ENCODE measurements at regions not wholly inside any gene's neighbourhood (a gene's known extent, or its start where the extent isn't known, plus 50 kb on each side); places are given as distances from the start of the nearest gene placed in this dataset.

DNA sequence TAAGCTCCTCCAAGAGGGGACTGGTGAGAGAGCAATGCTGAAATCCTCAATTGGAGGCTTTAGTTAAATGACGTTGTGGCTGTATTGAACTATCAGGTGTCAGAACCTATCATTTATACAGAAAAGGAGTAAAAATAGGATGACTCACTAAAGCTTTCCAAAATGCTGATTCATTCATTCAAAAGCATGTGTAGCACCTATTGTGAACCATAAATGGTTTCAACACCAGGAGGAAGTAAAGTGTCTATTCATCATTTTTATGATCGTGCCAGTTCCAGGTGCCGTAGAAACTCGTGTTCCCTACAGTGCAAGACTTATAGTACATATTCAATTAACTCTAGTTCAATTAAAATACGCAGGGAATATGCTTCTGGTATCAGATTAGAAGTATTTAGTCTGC lies 66.5 kb upstream of the ARRDC4 start:
- TF ChIP-seq, protein P1, sequence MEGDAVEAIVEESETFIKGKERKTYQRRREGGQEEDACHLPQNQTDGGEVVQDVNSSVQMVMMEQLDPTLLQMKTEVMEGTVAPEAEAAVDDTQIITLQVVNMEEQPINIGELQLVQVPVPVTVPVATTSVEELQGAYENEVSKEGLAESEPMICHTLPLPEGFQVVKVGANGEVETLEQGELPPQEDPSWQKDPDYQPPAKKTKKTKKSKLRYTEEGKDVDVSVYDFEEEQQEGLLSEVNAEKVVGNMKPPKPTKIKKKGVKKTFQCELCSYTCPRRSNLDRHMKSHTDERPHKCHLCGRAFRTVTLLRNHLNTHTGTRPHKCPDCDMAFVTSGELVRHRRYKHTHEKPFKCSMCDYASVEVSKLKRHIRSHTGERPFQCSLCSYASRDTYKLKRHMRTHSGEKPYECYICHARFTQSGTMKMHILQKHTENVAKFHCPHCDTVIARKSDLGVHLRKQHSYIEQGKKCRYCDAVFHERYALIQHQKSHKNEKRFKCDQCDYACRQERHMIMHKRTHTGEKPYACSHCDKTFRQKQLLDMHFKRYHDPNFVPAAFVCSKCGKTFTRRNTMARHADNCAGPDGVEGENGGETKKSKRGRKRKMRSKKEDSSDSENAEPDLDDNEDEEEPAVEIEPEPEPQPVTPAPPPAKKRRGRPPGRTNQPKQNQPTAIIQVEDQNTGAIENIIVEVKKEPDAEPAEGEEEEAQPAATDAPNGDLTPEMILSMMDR (IDR thresholded peaks at IDR 0.05) = no peak
- TF ChIP-seq EP300 (IDR thresholded peaks at IDR 0.05) (no peak), POLR2A (IDR thresholded peaks at IDR 0.05) (no peak)
- no peak overlapping the region for H3K27ac ChIP-seq
- peaks cover 0 to 2% (median 0%) of the 10 kb centered on the region in 4 donors for H3K4me1 ChIP-seq
- no peak overlapping the region for H3K4me3 ChIP-seq
- 59 to 60% methylated on average over 5 of the region's 5 CpGs for WGBS, 2 donors
- H3K36me3 ChIP-seq = no peaks in the 10 kb centered on the region
- no peaks in the 10 kb centered on the region for H3K9me3 ChIP-seq
- H3K27me3 ChIP-seq = no peaks in the 10 kb centered on the region
- no peak for DNase-seq (ENCODE audit: low spot score in 2 of 2)

DNA sequence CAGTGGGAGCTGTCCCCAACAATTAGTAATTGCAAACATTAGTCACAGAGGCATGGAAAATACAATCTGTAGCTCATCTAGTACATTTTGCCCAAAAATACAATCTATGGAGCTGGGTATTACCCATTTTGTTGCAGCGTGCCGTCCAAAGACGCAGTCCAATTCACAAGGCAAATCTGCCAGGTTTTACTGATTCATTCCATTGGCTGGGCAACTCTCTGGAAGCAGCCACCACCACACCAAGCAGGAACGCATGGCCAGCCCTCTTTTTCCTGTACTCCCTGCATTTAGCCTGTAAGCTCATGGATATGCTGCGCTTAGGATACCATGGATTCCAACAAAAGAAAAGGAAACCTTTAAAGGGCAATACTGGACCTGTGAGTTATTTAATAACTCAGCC lies 60.5 kb upstream of the ARRDC4 start:
- Histone ChIP-seq H3K36me3 (no peaks in the 10 kb centered on the region), H3K4me1 (peaks cover 0 to 17% (median 0%) of the 10 kb centered on the region in 4 donors), H3K27ac (no peak overlapping the region), H3K4me3 (no peak overlapping the region), H3K9me3 (no peaks in the 10 kb centered on the region), H3K27me3 (peaks cover 0 to 4% of the 10 kb centered on the region in 2 donors)
- TF ChIP-seq POLR2A (IDR thresholded peaks at IDR 0.05) (no peak), EP300 (IDR thresholded peaks at IDR 0.05) (no peak)
- TF ChIP-seq, protein P1 (IDR thresholded peaks at IDR 0.05) = no peak
- DNase-seq (ENCODE audit: low spot score in 2 of 2) = no peak
- 81 to 84% methylated on average over 5 of the region's 5 CpGs for WGBS, 2 donors

DNA sequence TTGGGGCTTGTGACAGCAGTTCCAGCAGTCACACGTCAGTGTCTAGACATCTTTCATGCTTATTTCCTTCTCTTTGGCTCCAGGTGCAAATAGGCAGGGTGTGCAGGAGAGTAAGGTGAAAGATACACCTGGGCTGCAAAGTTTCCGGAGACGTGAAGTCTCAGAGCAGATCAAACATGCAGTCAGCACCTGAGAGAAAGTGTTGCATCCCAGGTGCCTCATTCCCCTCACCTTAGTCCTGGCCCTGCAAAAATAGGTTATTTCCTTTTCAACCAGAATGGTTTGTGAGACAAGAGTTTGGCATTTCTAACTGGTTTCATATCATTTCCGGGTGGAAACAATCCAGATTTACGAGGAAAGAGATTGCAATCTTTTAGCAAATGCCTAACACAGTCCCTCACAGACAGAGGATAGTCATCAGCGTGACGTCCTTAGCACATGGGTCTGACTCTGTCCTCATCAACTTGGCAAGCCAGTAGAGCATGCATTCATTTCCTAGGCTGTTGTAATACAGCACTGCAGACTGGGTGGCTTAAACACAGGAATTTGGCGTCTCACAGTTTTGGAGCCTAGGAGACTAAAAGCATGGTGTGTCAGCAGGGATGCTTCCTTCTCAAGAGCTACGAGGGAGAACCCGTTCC lies 58.2 kb upstream of the ARRDC4 start:
- no peaks in the 10 kb centered on the region for H3K36me3 ChIP-seq
- no peaks in the 10 kb centered on the region for H3K9me3 ChIP-seq
- H3K4me1 ChIP-seq = peaks cover 0 to 17% (median 0%) of the 10 kb centered on the region in 4 donors
- no peak overlapping the region for H3K27ac ChIP-seq
- no peak for DNase-seq (ENCODE audit: low spot score in 2 of 2)
- H3K27me3 ChIP-seq = peaks cover 0 to 4% of the 10 kb centered on the region in 2 donors
- H3K4me3 ChIP-seq = no peak overlapping the region
- WGBS, 2 donors = 60 to 63% methylated on average over 10 of the region's 10 CpGs
- TF ChIP-seq, protein P1 (IDR thresholded peaks at IDR 0.05) = no peak

DNA sequence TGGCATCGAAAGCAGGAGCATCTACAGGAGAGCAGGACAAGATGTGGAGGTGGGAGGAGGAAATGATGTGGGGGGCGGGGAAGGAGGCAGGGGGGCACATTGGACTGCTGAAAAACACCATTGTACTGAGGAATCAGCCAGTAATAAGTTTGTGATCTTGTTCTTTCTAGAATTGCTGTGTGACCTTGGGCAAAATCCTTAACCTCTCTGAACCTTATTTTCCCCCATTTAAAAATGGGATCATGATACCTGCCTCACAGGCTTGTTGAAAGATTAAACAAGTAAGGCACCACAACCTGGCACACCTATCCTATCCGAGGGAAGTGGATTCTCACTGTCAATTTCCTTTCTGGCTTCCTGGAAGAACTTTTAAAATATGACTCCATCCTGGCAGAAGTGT lies 56.9 kb upstream of the ARRDC4 start:
- Histone ChIP-seq H3K4me1 (peaks cover 0 to 17% (median 0%) of the 10 kb centered on the region in 4 donors), H3K27ac (no peak overlapping the region), H3K27me3 (peaks cover 0 to 4% of the 10 kb centered on the region in 2 donors), H3K36me3 (no peaks in the 10 kb centered on the region), H3K4me3 (no peak overlapping the region), H3K9me3 (no peaks in the 10 kb centered on the region)
- DNase-seq (ENCODE audit: low spot score in 2 of 2) = no peak
- TF ChIP-seq EP300 (IDR thresholded peaks at IDR 0.05) (no peak), POLR2A (IDR thresholded peaks at IDR 0.05) (no peak)
- TF ChIP-seq, protein P1 (IDR thresholded peaks at IDR 0.05) = no peak
- WGBS, 2 donors = 57 to 70% methylated on average over 3 of the region's 3 CpGs

DNA sequence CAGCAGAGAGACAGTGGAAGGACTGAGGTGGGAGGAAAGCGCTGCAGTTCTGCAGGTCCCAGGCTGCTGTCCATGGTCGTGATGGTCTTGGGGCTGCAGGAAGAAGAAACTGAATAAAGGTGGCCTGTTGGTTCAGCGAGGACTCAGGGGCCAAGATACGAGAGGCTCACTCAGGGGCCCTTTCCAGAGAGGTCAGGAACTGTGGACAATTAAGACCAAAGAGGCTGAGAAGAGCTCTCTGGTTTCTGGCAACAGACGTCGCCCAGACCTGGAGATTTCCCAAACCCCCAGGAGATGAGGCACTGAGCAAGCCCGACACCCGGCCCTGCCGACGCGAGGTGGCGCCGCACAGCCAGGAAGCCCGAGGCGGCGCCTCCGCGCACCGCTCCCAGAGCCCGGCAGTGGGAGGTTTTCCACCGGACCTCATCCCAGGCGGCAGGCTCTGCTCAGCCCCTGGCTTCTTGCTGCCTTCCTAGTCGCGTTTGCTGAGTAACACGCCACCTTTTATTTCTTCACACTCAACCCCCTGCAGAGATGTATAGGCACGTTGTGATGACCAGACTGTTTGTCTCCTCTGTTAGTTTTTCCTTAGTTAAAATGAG lies 56.4 kb upstream of the ARRDC4 start:
- Histone ChIP-seq H3K27ac (no peak overlapping the region), H3K36me3 (no peaks in the 10 kb centered on the region), H3K4me1 (peaks cover 0 to 14% (median 0%) of the 10 kb centered on the region in 4 donors), H3K4me3 (peak overlapping the region in 1 of 4 donors; percentile 20), H3K27me3 (peaks cover 0 to 4% of the 10 kb centered on the region in 2 donors), H3K9me3 (no peaks in the 10 kb centered on the region)
- peak; percentile 58 to 63 for DNase-seq (ENCODE audit: low spot score in 2 of 2)
- no peak for TF ChIP-seq POLR2A (IDR thresholded peaks at IDR 0.05)
- TF ChIP-seq, protein P1 (IDR thresholded peaks at IDR 0.05) = peak; percentile 69 to 87 (median 74)
- WGBS, 2 donors = 3 to 4% methylated on average over 18 to 26 of the region's 26 CpGs

Data from tibial nerve (tissue), 4 donors.